Left renal cortex interstitium (tissue), 4 donors: ENCODE measurements at regions not wholly inside any gene's neighbourhood (a gene's known extent, or its start where the extent isn't known, plus 50 kb on each side); places are given as distances from the start of the nearest gene placed in this dataset.
"Not testable (repeated sequence)": the region's sequence is repeated elsewhere in the genome, so short reads cannot be mapped to it uniquely, and the experiment has no call there.

ENCODE experiments used
- DNase-seq, 4 donors: peaks; one replicate each; pipeline ENCODE4 v3.0.0-alpha.2; 2013; ENCODE audit warnings: low read depth in 4 of 4, low spot score in 2 of 4, missing footprints in 1 of 4

DNA sequence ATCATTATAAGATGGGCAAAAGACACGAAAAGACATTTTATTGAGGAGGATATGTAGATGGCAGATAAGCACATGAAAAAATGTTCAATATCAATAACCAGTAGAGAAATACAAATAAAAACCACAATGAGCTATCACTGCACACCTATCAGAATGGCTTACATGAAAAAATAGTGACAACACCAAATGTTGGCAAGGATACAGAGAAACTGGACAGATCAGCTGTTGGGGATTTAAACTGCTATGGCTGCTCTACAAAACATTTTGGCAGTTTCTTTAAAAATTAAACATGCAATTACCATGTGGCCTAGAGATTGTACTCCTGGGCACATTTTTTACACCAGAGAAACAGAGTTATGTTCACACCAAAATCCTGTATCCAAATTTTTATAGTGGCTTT is 172.7 kb upstream of the TENT5A start:
- DNase-seq: no peak

DNA sequence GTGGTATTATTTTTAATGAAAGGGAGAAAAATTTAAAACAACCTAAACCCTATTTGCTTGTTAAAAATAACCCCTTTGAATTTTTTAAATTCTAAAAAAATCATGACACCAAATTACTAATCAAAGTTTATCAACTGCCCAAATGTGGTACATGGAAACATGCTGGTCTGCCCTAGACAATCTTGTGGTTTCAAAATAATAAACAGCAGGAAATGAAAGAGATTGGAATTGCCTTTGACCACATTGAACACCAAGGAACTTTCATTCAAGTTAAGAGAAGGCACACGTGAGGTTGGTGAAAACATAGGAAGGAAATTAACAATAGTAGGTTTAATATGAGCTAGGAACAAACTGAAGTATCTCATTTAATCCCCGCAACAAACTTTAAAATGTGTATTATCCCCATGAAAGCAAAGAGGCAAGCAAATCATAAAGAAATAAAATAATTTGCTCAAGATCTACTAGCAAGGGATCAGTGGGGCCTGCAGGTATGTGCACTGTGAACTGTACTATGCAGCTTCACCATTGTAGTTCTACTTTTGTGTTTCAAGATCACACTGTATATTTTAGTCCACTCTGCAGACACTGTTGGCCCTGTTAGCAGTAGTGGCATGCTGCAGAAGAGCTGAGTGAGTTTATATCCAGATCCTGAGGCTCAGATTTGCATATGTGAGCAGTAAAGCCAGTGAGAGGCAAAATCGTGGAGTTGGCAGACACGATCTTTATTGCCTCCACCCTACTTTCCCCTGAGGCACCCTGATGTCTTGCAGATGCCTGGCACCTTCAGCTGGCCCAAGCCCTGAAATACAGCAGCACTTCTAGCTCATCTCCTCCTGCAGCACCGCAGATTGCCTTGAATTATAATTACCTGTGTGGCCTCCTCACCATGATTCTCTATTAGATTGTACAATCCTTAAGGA is 157.8 kb upstream of the TENT5A start:
- DNase-seq: no peak

DNA sequence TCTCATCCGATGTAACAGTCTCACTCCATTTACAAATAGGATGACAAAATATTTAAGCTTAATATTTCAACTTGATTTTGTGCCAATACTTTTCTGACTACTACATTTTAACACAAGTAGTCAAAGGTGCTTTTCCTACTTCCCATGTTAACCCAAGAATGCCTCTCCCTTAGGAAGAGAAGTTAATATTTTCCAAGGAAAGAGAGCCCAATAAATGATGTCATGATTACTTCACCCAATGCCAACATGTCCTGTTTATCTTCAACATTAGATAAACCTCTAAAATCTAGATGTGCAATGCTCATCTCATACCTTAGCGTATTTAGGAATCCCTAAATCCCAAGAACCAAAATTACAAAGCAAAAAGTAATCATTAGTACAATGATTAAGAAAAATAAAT is 156.7 kb upstream of the TENT5A start:
- no peak for DNase-seq

DNA sequence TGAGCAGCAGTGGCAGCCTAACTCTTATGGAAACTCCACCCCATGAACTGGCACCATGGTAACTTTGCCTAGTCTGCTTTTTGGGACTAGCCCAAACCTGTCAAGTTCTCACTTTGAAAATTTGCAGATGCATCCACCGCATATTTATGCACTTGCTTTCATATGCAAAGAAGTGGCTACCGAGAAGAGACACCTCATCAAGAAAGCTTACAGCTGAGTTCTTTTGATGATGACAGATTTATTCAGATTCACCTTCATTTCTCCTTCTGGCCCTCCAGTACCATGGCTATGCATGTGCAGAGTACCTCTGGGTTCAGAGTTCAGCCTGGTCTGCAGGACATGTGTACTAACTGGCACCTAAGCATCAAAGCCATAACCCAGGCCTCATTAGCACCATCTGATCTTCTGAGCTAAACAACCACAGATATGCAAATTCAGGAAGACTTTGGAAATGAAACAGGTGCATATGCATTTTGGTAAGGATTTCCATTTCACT is 154.3 kb upstream of the TENT5A start:
- no peak for DNase-seq

DNA sequence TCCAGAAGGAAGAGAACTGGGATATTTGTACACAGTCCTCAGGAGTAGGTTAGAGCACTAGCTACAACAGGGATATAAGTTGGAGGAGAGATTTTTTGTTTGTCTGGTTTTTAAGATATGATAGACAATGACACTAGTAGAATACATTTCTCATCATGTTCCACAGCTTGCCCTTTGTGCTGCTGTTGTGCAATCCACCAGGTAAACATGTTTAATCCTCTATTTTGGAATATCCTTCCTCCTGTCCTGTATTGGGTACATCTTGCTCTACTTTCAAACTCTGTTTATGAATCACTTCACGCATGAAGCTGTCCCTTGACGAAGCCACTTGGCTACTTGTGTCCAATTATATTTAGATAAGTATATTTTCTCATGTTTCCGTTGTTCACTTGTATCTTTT is 153.6 kb upstream of the TENT5A start:
- no peak for DNase-seq

DNA sequence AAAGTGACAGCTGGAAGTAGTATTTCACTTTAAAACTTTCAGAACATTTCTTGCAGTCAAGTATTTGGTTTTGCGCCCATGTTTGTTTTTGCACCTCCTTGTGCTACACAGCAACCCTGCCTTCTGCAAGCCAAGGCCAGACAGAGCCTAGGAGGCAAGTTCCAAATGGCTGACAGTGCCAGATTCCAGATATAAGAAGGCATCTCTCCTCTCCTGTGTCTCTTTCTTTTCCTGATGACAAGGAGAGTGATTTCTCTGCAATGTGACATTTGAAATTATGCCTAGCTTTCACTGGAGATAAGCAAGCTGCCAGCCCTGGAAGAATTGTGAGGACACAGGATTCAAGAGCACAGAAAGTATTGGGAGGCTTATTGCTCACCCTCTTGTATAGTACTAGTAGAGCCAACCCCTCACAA is 149.1 kb upstream of the TENT5A start:
- peak in 1 of 4 donors; percentile 13 for DNase-seq

DNA sequence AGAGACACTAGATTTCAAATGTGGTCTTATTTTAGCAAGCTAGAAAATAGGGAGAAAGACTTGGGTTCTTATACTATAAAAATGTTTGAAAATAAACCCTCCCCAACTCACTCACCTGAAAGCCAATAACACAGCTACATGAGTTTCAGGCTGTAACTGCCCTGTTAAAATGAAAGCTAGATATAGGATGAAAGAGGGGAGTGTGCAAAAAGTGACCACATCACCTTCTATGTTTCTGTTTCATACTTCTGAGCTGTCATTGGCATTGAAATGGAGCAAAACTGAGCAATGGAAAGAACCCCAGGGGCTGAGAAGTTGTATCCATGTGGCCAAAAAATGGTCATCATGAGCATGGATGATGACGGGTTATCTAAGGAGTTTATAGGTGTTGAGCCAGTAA is 148.1 kb upstream of the TENT5A start:
- no peak for DNase-seq

DNA sequence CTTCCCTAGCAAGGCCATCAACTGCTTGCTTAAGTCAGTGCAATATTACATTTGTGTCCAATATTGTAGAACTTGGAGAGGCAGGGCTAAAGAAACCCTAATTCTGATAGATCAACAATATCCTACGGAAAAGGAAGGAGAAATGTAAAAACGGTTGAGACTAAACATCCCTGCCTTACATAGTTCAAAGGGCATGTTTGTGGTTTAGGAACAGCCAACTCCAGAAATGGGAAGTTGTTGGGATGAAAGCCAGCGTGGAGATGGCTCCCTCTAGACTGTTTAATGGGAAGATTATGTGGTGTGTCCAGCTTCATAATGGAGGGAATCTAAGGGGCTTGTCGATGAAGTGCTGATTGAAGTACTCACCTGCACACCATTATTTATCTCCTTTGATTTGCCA is 145.3 kb upstream of the TENT5A start:
- DNase-seq: no peak

DNA sequence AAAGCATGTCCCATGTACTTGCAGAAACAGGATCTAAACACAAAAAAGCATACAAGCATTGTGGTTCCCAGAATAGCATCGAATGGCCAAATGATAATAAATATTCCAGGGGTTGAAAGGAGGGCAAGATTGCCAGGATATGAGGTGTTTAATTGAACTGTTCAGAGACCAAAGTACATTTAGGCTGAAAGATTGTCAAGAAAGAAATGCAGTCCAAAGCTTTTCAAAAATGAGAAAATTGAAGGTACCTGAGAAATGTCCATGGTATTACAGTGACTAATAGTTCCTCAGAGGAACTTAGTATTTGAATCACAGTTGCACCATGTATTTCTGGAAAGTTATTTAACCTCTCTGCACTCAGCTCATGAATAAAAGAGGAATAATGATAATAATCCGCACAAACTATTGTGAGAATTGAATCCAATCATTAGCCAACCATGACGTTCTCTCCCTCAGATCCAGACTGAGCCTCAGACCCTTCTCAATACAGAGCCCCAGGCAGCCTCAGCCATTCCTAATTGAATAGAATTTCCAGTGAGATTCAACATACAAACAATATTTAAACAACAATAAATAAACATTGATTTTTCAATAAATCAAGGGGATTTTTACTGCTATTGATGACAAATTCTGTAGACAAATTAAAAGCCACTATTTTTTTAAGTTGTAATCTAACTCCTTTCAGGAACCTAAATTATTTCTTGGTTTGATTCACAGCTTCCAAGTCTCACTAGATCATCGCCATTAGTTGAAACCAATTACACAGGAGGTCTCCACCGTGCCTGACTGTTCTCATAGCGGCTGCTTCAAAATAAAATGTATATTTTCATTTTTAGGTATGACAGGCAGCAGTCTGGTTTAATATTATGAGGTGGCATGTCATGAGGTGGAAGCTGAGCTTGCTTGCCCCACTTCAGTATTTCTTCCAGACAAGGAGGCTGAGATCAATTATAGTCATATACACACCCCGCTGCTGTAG is 144.3 kb upstream of the TENT5A start:
- DNase-seq: no peak

DNA sequence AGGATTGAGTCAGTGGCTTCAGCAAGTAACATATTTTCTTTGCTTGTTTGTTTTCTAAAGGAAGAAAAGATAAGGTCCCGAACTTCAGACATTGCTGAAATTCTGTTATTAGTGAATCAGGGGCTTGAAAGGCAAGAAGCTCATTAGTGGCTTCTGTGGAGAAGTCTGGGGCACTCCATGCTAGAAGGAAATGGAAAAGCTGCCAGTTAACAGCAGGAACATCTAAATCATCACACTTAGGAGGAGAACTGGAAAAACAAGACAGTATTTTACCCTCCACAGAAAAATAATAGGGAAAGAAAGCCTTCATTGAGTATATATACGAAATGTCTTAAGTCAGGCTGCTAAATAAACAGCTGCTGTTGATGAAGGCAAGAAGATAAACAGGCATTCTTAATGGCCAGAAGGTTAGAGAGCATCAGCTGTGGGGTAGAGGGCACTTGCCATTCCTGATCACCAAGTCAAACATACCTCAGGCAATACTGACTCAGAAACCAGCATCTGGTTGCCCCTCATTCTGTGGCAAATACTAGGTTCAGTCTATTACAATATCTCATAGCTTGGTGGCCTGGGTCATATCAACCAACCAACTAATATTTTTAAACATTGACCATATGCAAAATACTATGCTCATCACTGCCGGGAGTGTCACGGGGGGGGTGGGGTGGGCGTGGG is 143.2 kb upstream of the TENT5A start:
- no peak for DNase-seq

DNA sequence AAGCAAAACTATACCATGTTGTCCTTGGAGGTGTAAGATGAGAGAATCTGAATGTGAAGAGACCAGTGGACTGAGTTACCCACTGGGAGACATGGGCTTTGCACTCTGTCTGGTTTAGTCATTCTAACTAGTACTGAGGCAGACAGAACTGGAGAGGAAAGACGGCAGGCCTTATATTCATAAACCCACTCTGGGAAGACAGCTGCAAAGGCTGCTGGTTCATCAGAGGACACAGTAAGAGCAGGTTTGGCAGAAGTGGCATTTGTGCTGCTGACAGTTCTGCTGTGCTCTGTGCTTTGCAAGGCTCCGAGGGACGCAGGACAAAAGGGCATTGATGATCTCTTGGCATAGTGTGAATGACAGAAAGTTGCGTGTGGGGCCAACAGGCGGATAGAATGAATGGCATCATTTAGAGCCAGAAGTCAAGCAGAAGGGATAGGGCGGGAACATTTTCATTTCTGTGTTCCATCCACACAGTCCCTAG is 142.3 kb upstream of the TENT5A start:
- no peak for DNase-seq

DNA sequence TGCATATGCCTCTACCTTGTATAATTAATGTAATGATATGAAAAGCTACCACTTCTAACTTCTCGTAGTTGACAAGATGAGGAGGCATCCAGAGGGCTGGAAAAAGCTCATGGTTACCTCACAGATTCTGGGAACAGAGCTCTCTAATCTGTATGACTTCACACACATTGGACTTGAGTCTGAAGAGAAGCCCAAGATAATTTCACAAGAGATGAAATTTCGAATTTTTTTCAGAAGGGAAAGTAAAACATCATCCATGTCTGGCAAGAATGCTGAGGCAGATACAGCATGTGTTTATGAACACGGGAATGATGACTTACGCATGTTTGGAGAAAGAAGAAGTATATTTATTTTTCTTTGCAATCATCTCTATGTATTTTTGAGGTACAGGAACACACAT is 141.8 kb upstream of the TENT5A start:
- no peak for DNase-seq

DNA sequence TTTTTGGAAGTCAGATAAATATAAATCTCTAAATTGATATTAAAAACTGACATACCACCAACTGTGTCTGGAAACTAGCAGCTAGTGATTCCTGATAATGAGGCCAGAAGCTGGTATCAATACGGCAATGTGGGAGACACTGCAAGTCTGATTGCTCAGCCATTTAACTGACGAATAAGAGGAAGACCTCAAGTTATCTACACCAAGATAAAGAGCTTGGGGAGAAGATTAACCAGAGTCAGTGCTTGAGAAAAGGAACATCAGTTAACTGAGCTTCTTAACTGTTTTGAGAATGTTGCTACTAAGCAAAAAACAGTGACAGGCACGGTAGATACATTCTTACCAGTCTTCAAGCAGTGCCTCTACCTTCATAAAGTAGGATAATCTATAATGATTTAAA is 140.4 kb upstream of the TENT5A start:
- no peak for DNase-seq

DNA sequence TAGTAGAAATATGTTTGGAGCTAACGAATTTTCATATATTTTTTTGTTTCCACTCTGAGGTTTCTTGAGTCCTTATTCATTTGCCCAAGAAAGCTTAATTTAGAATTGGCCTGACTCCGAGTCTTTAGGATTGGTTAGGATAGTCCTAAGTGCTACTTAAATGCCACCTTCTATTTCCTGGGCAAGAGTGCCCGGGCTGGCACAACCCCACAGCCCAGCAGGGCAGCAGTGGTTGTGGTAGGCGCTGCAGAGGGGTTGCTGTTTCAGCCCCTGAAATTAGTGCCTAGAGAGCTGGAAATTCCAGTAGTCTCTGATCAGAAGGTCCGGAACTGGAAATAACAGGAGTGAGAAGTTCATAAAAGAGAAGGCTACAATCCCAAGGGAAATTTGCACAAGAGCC is 139.4 kb upstream of the TENT5A start:
- no peak for DNase-seq

DNA sequence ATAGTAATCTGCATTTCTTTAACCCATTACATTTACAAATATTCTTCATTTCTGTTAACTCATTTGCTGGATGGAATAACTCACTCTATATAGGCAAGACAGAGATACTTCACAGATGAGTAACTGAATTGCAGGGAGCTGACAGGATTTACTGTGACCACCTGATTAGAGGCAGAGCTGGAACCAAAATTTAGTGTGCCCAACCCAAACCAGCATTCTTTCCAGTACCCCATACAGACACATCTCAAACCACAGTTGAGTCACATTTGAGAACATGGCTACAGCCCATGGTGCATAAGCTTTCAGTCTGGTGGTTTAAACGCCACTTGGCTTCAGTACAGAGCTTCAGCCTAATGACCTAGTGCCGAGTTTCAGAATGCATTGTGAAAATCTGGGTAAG is 138.4 kb upstream of the TENT5A start:
- DNase-seq: no peak

DNA sequence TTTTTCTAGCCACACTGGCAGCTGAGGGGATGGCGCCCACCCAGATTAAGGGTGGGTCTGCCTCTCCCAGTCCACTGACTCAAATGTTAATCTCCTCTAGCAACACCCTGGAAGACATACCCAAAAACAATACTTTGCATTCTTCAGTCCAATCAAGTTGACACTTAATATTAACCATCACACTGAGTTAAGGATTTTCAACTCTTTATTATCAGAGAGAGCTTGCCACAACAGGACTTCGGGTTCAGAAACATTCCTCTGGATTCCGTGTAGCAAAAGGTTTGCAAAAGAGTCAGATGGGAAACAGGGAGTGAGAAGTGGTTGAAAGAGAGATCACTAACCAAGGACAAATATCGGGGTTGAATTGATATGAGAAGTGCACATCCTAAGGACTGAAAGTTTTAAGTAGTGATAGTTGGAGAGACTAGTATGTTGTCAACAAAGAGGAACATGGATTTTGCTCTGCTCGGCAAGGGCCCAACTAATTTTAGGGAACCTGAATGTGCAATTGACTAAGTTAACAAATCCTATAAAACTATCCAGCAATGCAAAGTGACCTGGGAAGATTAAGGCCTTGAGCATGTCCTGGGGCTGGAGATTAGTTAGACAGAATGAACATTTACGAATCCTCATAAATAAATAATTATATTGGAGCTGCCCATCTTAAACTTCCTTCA is 137.0 kb upstream of the TENT5A start:
- no peak for DNase-seq

DNA sequence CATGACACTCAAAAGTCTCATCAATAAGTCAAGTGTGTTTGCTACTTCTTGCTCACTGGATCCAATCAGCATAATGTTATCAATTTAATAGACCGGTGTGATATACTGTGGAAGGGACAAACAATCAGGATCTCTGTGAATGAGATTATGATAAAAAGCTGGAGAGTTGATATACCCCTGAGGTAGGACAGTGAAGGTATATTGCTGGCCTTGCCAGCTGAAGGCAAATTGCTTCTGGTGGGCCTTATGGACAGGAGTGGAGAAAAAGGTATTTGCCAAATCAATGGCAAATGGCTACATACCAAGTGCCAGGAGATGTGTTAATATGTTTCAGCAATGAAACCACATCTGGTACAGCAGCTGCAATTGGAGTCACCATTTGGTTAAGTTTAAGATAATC is 134.4 kb upstream of the TENT5A start:
- not testable (repeated sequence) for DNase-seq

DNA sequence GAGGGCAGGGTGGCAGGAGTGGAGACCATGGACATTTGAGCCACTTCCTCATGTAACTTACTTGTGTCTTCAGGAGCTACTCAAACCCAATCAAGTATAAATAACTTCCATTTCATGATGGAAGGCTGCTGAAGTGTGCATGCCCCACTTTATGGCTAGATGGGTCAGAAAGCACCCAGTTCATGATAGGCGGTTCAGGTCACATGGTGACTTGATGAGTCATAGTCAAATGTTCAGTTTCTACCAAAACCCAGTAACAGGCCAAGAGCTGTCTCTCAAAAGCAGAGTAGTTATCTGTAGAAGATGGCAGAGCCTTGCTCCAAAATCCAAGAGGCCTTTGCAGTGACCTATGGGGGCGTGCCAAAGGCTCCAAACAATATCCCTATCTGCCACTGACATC is 133.7 kb upstream of the TENT5A start:
- no peak for DNase-seq

DNA sequence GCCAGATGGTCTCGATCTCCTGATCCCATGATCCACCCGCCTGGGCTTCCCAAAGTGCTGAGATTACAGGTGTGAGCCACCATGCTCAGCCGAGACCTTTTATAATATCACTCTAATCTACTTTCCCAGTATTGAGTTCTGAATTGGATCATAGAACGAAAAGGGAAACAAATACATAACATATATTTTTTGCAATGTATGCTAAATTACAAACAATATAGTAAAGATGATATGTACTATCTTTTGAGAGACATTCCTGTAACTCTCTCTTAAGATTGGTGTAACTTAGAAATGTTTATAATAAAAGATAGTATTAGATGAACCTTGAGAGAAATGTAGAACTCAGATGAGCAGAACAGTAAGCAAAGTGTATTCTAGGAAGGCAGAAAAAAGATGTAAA is 129.2 kb upstream of the TENT5A start:
- DNase-seq: no peak

DNA sequence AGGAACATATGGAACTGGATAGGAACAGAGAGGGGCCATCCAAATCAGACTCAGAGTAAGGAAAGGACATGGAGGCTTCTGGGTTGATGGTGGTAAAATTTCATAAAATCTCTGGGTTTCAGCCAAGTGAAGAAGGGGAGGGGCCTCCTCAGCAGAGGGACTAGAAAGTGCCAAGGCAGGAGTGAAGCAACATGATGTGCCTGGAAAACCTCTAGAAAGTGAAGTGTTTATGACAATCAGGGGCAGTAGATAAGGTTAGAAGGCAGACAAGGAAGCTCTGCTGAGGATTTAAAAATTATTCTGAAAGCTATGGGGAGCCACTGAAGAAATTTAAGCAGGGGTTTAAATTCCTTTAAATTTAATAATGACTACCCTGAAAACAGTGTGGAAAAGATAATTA is 126.0 kb upstream of the TENT5A start:
- DNase-seq: no peak
